ENCODE measurements at regions not wholly inside any gene's neighbourhood (a gene's known extent, or its start where the extent isn't known, plus 50 kb on each side); places are given as distances from the start of the nearest gene placed in this dataset.

GRCh38 chr1:221440658-221441057, 301.2 kb downstream of the DUSP10 start:
- 0 out of 2 replicates have a peak, but pooled peaks have one; percentile 14 for TF ChIP-seq CTCF (conservative IDR thresholded peaks at IDR 0.05; ENCODE audit: low read depth, low read length)
- TF ChIP-seq EZH2phosphoT487 (IDR thresholded peaks at IDR 0.05; ENCODE audit: borderline replicate concordance, low read length), result no peak

Measured in PC-3 (cell line).